HUDEP-2 (cell line): ENCODE measurements at regions not wholly inside any gene's neighbourhood (a gene's known extent, or its start where the extent isn't known, plus 50 kb on each side); places are given as distances from the start of the nearest gene placed in this dataset.
"Not testable (repeated sequence)": the region's sequence is repeated elsewhere in the genome, so short reads cannot be mapped to it uniquely, and the experiment has no call there.

ENCODE experiments used
- DNase-seq, 76 experiments: peaks; one replicate each; lab custom pipeline; 2025; ENCODE audit not compliant: unreplicated experiment in 76 of 76; lab: John Stamatoyannopoulos, UW

- DNase-seq = no peak
These were observed 469.3 kb downstream of the PLCL1 start for GRCh38 chr2:198273660-198274059.

- DNase-seq = not testable (repeated sequence)
These were observed 465.8 kb downstream of the PLCL1 start for GRCh38 chr2:198270157-198270556.

GRCh38 chr2:198268519-198268918, 464.1 kb downstream of the PLCL1 start:
- no peak for DNase-seq

GRCh38 chr2:198259496-198259895, 455.1 kb downstream of the PLCL1 start:
- DNase-seq = no peak

GRCh38 chr2:198254536-198255090, 450.2 kb downstream of the PLCL1 start:
- no peak for DNase-seq

- no peak for DNase-seq
These were observed 449.6 kb downstream of the PLCL1 start for GRCh38 chr2:198253995-198254394.

- DNase-seq = no peak
These were observed 448.1 kb downstream of the PLCL1 start for GRCh38 chr2:198252472-198252871.

- no peak for DNase-seq
These were observed 437.7 kb downstream of the PLCL1 start for GRCh38 chr2:198242093-198242492.

- no peak for DNase-seq
These were observed 434.0 kb downstream of the PLCL1 start for GRCh38 chr2:198238429-198238828.

GRCh38 chr2:198236338-198236737, 431.9 kb downstream of the PLCL1 start:
- DNase-seq = no peak

GRCh38 chr2:198232281-198232680, 427.9 kb downstream of the PLCL1 start:
- DNase-seq = no peak

GRCh38 chr2:198231562-198231961, 427.2 kb downstream of the PLCL1 start:
- no peak for DNase-seq

- no peak for DNase-seq
These were observed 416.6 kb downstream of the PLCL1 start for GRCh38 chr2:198220763-198221610.

GRCh38 chr2:198219292-198219691, 414.9 kb downstream of the PLCL1 start:
- DNase-seq = no peak

- DNase-seq = no peak
These were observed 409.8 kb downstream of the PLCL1 start for GRCh38 chr2:198214114-198214596.

GRCh38 chr2:198213253-198213652, 408.9 kb downstream of the PLCL1 start:
- DNase-seq = no peak

GRCh38 chr2:198211706-198212105, 407.3 kb downstream of the PLCL1 start:
- no peak for DNase-seq

GRCh38 chr2:198203336-198204069, 399.1 kb downstream of the PLCL1 start:
- no peak for DNase-seq
